Stimulated activated CD4-positive, alpha-beta T cell treated with anti-CD3 and anti-CD28 coated beads, Interleukin-1b, Interleukin-23, amount 100 ng/mL, for 48 hours (primary cell): ENCODE measurements at regions not wholly inside any gene's neighbourhood (a gene's known extent, or its start where the extent isn't known, plus 50 kb on each side); places are given as distances from the start of the nearest gene placed in this dataset.

ENCODE experiments used
- DNase-seq: peaks from one replicate; pipeline ENCODE4 v3.0.0-alpha.2; 2020

- DNase-seq, result no peak
These were observed 835.4 kb downstream of the MAFB start for GRCh38 chr20:39853636-39854035.

GRCh38 chr20:39853050-39853449 is 836.0 kb downstream of the MAFB start:
- DNase-seq, result no peak

GRCh38 chr20:39851459-39851858 is 837.6 kb downstream of the MAFB start:
- no peak for DNase-seq

- DNase-seq, result no peak
These were observed 838.2 kb downstream of the MAFB start for GRCh38 chr20:39850821-39851330.

DNA sequence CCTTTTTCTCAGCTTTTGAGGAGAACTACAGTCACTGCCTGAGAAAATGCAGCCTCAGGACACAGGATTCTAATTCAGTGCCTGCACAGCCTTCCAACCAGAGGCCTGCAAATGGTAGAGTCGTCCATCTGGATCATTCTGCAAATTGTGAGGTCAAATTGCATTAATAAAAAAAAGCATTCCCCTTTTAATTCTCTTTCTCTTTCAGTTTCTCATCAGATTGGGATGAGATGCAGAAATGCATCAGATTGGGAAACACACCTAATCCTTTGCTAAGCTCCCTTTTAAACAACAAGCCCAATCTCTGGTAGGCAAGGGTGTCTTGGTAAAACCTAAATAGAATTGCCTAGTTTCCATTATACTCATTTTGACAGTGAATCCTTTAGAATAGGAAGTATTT is 838.8 kb downstream of the MAFB start:
- DNase-seq, result no peak

DNA sequence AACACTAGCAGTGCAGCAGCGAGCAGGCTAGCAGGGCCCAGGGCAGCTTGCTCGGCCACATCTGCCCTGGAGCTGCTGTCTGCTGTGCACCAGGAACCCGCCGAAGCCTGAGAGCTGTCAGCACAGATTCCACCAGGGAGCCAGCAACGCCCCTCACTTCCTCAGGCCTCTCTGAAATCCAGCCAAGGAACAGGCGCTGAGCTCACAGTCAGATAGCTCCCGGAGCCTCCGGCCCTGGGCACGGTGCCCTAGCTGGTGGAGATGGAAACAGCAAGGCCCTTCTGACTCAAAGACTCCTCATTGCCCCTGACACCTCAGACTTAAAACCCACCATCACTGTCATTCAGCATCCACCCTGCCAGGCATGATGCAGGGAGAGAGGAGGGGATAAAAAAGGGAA is 839.4 kb downstream of the MAFB start:
- DNase-seq, result no peak

- no peak for DNase-seq
These were observed 839.9 kb downstream of the MAFB start for GRCh38 chr20:39849171-39849570.

DNA sequence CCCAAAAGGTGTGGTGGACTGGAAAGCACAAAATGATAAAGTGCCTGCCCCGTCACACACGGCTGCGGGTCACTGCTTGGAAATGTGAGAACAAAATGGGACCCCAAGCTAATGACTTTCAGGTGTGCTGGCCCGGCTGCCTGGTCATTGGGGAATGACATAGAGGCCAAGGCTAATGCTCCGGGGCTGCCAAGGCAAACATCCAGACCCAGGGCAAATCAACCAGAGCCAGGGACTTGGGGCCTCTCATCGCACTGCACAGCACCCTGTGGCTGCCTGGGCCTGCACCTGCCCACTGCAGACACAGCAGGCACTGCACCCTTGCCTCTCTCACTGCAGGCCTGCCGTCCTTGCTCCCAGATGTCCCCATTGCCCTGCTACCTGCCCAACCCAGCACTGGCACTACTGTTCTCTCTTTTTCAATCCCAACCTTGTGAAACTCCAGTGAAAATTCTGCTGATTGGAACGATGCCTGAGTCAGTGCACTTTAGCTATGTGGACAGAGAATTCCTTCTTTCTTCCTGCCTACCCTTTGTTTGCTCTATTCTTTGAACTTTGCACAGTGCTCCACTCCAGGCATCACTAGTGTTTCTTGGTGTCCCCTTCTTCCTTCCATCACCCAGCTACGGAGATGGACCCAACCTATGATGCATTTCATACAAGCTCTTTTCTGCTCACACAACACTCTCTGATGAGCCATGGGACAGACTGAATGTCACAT is 849.5 kb downstream of the MAFB start:
- DNase-seq, result no peak

- no peak for DNase-seq
These were observed 851.5 kb downstream of the MAFB start for GRCh38 chr20:39837561-39837960.

DNA sequence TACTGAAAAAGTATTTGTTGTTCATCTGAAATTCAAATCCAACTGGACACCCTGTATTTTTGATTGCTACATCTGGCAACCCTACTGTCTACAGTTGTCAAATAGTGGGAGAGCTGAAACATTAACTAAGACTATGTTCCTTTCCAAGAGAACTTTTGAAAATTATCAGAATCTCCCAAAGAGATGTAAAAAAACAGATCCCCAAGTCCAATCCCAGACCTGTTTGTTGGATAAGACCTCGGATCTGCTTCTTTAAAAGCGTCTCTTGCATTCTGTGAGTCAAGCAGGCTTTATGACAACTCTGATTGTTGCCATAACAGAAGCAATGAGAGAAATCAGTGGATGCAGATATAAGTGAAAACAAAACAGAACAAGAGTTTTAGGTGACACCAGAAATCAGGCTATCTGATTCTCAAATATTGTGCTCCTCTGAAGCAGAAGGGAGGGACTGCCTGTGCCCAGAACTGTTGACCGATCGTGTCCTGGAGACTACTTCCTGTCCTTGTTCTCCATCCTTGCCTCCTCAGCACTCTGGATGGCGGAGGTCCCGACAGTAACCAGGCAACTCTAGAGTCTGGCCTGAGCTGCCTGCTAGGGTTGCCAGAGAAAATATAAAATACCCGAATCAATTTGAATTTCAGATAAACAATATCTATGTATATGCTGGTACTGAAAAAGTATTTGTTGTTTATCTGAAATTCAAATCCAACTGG is 853.8 kb downstream of the MAFB start:
- no peak for DNase-seq

DNA sequence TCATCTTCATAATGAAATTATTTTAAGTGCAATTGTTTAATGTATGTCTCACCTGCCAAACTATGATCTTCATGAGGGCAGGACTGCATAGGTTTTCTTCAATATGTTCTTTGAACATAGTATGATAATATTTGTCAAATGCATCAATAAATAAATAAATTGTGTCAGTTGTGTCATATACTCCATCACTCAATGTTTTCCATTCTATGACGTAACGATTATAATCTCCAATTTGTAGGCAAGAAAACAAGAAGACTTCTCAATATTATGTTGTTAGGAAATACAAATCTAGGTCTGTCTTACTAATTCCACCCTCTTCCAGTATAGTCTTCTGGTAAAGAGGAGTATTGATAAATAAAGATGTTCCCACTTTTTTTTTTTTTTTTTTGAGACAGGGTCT is 858.1 kb downstream of the MAFB start:
- no peak for DNase-seq

DNA sequence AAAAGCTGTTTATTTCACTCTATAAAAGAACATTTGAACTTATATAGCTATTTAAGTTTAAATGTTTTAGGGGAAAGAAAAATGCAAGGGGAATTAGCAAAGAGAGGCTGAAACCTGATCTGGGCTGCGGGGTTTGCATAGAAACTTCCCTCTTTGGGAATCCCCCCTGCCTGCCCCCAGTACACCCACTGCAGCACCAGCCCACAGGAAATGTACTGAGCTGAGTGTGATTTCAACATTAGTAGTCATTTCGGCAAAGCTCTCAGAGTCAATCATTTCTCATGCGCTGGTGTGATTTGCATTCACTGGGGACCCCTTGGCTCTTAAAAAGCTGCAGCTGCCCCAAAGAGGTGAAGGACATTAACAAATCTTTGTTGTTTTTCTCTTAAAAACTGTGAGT is 859.4 kb downstream of the MAFB start:
- DNase-seq, result no peak

- DNase-seq, result no peak
These were observed 859.8 kb downstream of the MAFB start for GRCh38 chr20:39829256-39829655.

DNA sequence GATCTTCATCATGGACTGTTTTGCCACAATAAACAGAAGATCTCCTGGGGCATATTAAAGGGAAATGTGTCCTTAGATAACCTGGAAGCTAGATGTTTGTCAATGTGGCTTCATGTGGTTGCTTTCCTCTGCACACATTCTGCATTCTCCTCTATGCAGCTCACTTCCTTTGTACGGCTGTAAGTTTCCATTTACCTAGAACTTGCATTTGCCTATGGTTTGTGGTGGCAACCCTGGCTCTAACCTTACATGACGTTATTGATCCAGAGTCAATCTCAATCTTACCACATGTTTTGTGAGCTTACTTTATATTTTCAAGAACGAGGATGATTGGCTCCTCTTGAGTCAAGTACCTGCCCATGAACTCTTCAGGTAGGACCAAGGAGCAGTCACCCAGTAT is 863.1 kb downstream of the MAFB start:
- no peak for DNase-seq

- DNase-seq, result no peak
These were observed 863.4 kb downstream of the DHX35 start for GRCh38 chr20:39825524-39825923.

- DNase-seq, result no peak
These were observed 861.1 kb downstream of the DHX35 start for GRCh38 chr20:39823224-39823623.

GRCh38 chr20:39822667-39823066 is 860.5 kb downstream of the DHX35 start:
- no peak for DNase-seq

GRCh38 chr20:39813190-39813829 is 851.2 kb downstream of the DHX35 start:
- DNase-seq, result no peak

DNA sequence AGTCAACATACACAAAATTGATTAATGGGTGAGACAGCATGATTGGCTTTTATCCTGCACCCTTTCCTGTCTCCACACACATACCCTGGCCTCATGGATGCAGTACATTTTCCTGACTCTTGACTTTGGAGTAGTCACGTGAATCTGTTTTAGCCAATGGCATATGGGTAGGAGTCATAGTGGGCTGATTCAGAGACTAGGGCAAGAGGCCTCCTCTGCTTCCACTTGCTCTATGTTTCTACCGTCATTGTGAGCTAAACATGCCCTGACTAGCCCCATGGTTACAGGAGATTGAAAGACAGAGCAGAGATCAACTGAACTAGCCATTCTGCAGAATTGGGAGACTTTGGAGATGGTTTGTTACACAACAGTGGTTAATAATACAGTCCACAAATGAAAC is 850.0 kb downstream of the DHX35 start:
- no peak for DNase-seq

GRCh38 chr20:39810309-39810708 is 848.2 kb downstream of the DHX35 start:
- no peak for DNase-seq

DNA sequence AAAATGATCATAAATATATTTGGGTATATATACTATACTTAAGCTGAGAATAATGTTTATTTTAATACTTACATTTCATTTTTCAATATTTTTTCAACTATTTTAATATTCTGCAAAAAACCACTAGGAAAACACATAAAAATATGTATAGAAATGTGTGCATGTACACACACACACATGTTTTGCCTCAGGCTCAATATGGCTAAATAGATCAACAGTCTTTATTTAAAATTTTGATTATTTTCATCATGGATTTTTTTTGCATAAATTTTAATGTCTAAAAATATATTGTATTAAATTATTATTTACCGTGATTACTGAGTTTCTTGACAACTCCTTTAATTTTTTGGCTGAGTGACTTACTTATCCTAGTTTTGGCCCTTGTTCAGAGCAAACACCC is 846.5 kb downstream of the DHX35 start:
- no peak for DNase-seq

- DNase-seq, result no peak
These were observed 838.4 kb downstream of the DHX35 start for GRCh38 chr20:39800548-39800947.

- no peak for DNase-seq
These were observed 838.0 kb downstream of the DHX35 start for GRCh38 chr20:39800111-39800510.

- DNase-seq, result no peak
These were observed 837.3 kb downstream of the DHX35 start for GRCh38 chr20:39799366-39799965.
